ENCODE measurements at regions not wholly inside any gene's neighbourhood (a gene's known extent, or its start where the extent isn't known, plus 50 kb on each side); places are given as distances from the start of the nearest gene placed in this dataset.

DNA sequence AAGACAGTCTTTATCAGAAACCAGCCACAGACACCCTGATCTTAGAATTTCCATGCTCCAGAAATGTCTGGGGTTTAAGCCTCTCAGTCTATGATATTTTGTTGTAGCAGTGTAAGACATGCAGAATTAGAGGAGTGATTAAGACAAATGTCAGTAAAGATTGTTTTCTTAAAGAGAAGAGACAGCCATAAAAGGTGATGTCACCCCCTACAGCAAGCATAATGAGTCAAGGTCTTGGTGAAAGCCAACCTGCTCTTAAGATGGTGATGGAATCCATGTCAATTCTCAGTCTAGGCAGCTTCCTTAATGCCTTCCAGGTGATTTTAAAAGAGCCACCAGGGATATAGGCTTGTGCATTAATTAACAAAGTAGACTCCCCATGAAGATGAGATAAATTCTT lies 849.9 kb upstream of the EPHA7 start:
- DNase-seq = no peak
- no peaks in the 10 kb centered on the region for H3K36me3 ChIP-seq
- no peaks in the 10 kb centered on the region for H3K9me3 ChIP-seq
- no peaks in the 10 kb centered on the region for H3K4me1 ChIP-seq
- H3K27ac ChIP-seq = no peak overlapping the region
- H3K27me3 ChIP-seq (ENCODE audit: low read depth) = no peaks in the 10 kb centered on the region
- TF ChIP-seq, protein P1, sequence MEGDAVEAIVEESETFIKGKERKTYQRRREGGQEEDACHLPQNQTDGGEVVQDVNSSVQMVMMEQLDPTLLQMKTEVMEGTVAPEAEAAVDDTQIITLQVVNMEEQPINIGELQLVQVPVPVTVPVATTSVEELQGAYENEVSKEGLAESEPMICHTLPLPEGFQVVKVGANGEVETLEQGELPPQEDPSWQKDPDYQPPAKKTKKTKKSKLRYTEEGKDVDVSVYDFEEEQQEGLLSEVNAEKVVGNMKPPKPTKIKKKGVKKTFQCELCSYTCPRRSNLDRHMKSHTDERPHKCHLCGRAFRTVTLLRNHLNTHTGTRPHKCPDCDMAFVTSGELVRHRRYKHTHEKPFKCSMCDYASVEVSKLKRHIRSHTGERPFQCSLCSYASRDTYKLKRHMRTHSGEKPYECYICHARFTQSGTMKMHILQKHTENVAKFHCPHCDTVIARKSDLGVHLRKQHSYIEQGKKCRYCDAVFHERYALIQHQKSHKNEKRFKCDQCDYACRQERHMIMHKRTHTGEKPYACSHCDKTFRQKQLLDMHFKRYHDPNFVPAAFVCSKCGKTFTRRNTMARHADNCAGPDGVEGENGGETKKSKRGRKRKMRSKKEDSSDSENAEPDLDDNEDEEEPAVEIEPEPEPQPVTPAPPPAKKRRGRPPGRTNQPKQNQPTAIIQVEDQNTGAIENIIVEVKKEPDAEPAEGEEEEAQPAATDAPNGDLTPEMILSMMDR (IDR thresholded peaks at IDR 0.05) = no peak
- H3K4me3 ChIP-seq = no peak overlapping the region
- intact Hi-C loops (cut with DNase I) = no loop called here
- no peak for ATAC-seq

DNA sequence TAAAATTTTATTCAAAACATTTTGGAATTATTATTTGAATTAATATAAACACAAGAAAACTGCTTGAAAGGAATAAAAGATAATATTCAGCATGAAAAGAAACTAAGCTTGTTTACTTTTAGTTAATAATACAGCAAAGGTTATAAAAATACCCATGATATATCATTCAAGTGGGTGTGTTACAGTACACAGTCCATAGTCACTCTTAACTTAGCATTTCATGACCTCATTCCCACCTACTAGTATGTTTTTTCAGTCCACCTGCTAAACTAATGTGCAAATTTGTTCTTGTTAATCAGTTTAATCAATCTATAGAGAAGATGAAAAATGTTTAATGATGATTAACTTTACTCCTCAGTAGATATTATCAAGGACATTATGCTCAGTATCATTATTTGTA lies 841.4 kb upstream of the EPHA7 start:
- intact Hi-C loops (cut with DNase I) = no loop called here
- Histone ChIP-seq H3K27me3 (ENCODE audit: low read depth) (no peaks in the 10 kb centered on the region), H3K4me1 (no peaks in the 10 kb centered on the region), H3K4me3 (no peak overlapping the region), H3K9me3 (no peaks in the 10 kb centered on the region), H3K36me3 (no peaks in the 10 kb centered on the region), H3K27ac (no peak overlapping the region)
- TF ChIP-seq, protein P1 (IDR thresholded peaks at IDR 0.05) = no peak
- ATAC-seq (no peak), DNase-seq (no peak)

DNA sequence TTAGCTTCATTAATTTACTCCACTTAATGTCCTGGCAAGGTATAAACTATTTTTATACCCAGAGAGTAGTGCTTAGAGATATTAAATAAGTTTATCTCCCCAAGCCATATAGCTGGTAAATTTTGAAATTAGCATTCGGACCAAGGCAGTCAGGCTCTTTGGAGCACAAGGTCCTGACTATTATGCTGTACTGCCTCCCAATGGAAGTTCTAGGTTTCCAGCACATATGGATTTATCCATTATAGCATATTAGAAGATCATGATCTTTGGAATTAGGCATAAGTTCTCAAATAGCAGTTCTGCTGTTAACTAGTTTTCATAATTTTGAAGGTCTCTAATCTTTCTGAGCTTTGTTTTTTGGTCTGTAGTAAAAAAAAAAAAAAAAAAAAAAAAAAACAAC lies 835.3 kb upstream of the EPHA7 start:
- TF ChIP-seq, protein P1 (IDR thresholded peaks at IDR 0.05) = no peak
- no peak for DNase-seq
- Histone ChIP-seq H3K4me1 (no peaks in the 10 kb centered on the region), H3K36me3 (no peaks in the 10 kb centered on the region), H3K27ac (no peak overlapping the region), H3K4me3 (no peak overlapping the region), H3K27me3 (ENCODE audit: low read depth) (no peaks in the 10 kb centered on the region), H3K9me3 (no peaks in the 10 kb centered on the region)
- no peak for ATAC-seq
- intact Hi-C loops (cut with DNase I) = no loop called here

DNA sequence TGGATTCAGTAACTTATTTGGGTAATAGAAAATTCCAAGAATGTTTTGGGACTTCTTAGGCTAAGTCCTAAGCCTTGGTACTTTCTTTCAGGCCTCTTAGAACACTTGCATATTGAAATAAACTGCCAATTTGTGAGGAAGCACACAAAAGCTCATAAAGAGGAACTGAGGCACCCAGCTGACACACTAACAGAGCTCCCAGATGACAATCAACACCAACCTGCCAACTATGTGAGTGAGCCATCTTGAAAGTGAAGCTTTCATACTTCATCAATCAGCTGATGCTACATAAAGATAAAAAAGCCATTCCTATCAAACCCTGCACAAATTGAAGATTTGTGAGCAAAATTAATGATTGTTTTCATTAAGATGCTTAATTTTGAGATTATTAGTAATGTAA lies 832.5 kb upstream of the EPHA7 start:
- no peaks in the 10 kb centered on the region for H3K27me3 ChIP-seq (ENCODE audit: low read depth)
- no peaks in the 10 kb centered on the region for H3K9me3 ChIP-seq
- TF ChIP-seq, protein P1 (IDR thresholded peaks at IDR 0.05) = no peak
- no peaks in the 10 kb centered on the region for H3K36me3 ChIP-seq
- H3K4me3 ChIP-seq = no peak overlapping the region
- H3K27ac ChIP-seq = no peak overlapping the region
- ATAC-seq (no peak), DNase-seq (no peak)
- intact Hi-C loops (cut with DNase I) = no loop called here
- no peaks in the 10 kb centered on the region for H3K4me1 ChIP-seq

DNA sequence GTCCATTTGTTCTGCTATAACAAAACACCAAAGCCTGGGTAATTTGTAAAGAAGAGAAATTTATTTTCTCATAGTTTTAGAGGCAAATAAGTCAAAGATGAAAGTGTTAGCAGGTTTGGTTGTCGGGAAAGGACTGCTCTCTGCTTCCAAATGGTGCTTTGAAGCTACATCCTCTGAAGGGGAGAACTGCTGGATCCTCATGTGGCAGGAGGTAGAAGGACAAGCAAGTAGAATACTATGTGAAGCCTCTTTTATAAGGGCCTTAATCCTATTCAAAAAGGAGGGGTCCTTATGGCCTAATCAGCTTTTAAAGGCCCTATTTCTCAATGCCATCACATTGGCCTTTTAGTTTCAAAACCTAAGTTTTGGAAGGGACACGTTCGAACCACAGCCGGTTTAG lies 826.0 kb upstream of the EPHA7 start:
- Histone ChIP-seq H3K27me3 (ENCODE audit: low read depth) (no peaks in the 10 kb centered on the region), H3K9me3 (no peaks in the 10 kb centered on the region), H3K36me3 (no peaks in the 10 kb centered on the region), H3K4me3 (no peak overlapping the region), H3K4me1 (no peaks in the 10 kb centered on the region), H3K27ac (no peak overlapping the region)
- ATAC-seq (no peak), DNase-seq (no peak)
- intact Hi-C loops (cut with DNase I) = no loop called here
- TF ChIP-seq, protein P1 (IDR thresholded peaks at IDR 0.05) = no peak

DNA sequence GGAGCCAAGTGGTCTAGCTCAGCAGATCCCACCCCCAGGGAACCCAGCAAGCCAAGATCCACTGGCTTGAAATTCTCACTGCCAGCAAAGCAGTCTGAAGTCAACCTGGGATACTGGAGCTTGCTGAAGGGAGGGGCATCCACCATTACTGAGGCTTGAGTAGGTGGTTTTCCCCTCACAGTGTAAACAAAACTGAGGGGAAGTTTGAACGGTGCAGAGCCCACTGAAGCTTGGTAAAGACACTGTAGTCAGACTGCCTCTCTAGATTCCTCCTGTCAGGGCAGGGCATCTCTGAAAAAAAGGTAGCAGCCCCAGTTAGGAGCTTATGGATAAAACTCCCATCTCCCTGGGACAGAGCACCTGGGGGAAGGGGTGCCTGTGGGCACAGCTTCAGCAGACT lies 819.5 kb upstream of the EPHA7 start:
- H3K4me1 ChIP-seq = no peaks in the 10 kb centered on the region
- DNase-seq = no peak
- H3K4me3 ChIP-seq = no peak overlapping the region
- intact Hi-C loops (cut with DNase I) = no loop called here
- ATAC-seq = no peak
- H3K27me3 ChIP-seq (ENCODE audit: low read depth) = no peaks in the 10 kb centered on the region
- TF ChIP-seq, protein P1 (IDR thresholded peaks at IDR 0.05) = no peak
- no peaks in the 10 kb centered on the region for H3K9me3 ChIP-seq
- no peak overlapping the region for H3K27ac ChIP-seq
- H3K36me3 ChIP-seq = no peaks in the 10 kb centered on the region
